MCF 10A (cell line): ENCODE measurements at regions not wholly inside any gene's neighbourhood (a gene's known extent, or its start where the extent isn't known, plus 50 kb on each side); places are given as distances from the start of the nearest gene placed in this dataset.

ENCODE experiments used
- BruUV-seq: library from RNA; stranded (reverse); fragments of 400-500 nt; replicated peaks from 2 replicates; lab custom pipeline; 2021; lab: Mats Ljungman, UMichigan
- CTCF ChIA-PET: fragments of 300-600 bp; sonication (Branson Sonifier 250); formaldehyde crosslinking; extraction: SDS; loops from one replicate; lab custom pipeline; 2021; ENCODE audit warnings: antibody characterized with exemption, inconsistent platforms; lab: Yijun Ruan, JAX
- POLR2A ChIA-PET: fragments of 300-600, 350-650 bp; sonication (Branson Sonifier 250); formaldehyde crosslinking; extraction: SDS; loops from one replicate; lab custom pipeline; 2020; ENCODE audit warnings: antibody characterized with exemption, inconsistent platforms; lab: Yijun Ruan, JAX
- DNase-seq: peaks from one replicate; pipeline ENCODE4 v3.0.0-alpha.2; 2018; ENCODE audit not compliant: unreplicated experiment
- H3K27ac Mint-ChIP-seq: one replicate; pipeline ENCODE4 v1.8.0; 2022; ENCODE audit warnings: mild to moderate bottlenecking, low read depth, mixed read lengths; ENCODE audit not compliant: unreplicated experiment
- H3K27me3 Mint-ChIP-seq: one replicate; pipeline ENCODE4 v1.8.0; 2022; ENCODE audit warnings: mixed read lengths; ENCODE audit not compliant: insufficient read depth, unreplicated experiment
- H3K36me3 Mint-ChIP-seq: one replicate; pipeline ENCODE4 v1.8.0; 2022; ENCODE audit warnings: mild to moderate bottlenecking, moderate library complexity, mixed read lengths; ENCODE audit not compliant: insufficient read depth, unreplicated experiment
- H3K4me1 Mint-ChIP-seq: one replicate; pipeline ENCODE4 v1.8.0; 2022; ENCODE audit warnings: mixed read lengths; ENCODE audit not compliant: insufficient read depth, unreplicated experiment
- H3K4me3 Mint-ChIP-seq: one replicate; pipeline ENCODE4 v1.8.0; 2022; ENCODE audit warnings: mild to moderate bottlenecking, moderate library complexity, mixed read lengths; ENCODE audit not compliant: unreplicated experiment
- H3K9me3 Mint-ChIP-seq: one replicate; pipeline ENCODE4 v1.8.0; 2022; ENCODE audit warnings: mixed read lengths; ENCODE audit not compliant: unreplicated experiment
- CTCF ChIP-seq: fragments of 200-600 bp; IDR thresholded peaks from one replicate; pipeline ENCODE4 v1.8.0; 2022; ENCODE audit warnings: antibody characterized with exemption, mild to moderate bottlenecking; ENCODE audit not compliant: unreplicated experiment
- intact Hi-C: fragments of 100-400 bp; cut with micrococcal nuclease; formaldehyde crosslinking; loops from 2 replicates; pipeline ENCODE4 v1.14.1; 2022

GRCh38 chr13:61261746-61262472 lies 153.7 kb downstream of the PCDH20 start:
- H3K27me3 Mint-ChIP-seq = peaks cover 15% of the 10 kb centered on the region
- no peaks in the 10 kb centered on the region for H3K36me3 Mint-ChIP-seq
- POLR2A ChIA-PET = no interaction called here
- H3K9me3 Mint-ChIP-seq = peaks cover 12% of the 10 kb centered on the region
- DNase-seq = no peak
- CTCF ChIA-PET = interaction anchor here (0.5 kb wide), 1 partner anchor 814 kb away, joined by 4 read pairs; no protein-coding TSS in a partner anchor
- intact Hi-C loops = no loop called here
- H3K4me1 Mint-ChIP-seq = no peaks in the 10 kb centered on the region
- BruUV-seq = no TSS peak
- no peak for TF ChIP-seq CTCF
- no peak overlapping the region for H3K4me3 Mint-ChIP-seq
- H3K27ac Mint-ChIP-seq = no peak overlapping the region

GRCh38 chr13:61258185-61258584 lies 157.5 kb downstream of the PCDH20 start:
- Mint-ChIP-seq H3K36me3 (no peaks in the 10 kb centered on the region), H3K4me1 (no peaks in the 10 kb centered on the region), H3K27me3 (peaks cover 16% of the 10 kb centered on the region), H3K27ac (no peak overlapping the region), H3K9me3 (peaks cover 16% of the 10 kb centered on the region), H3K4me3 (no peak overlapping the region)
- intact Hi-C loops = no loop called here
- ChIA-PET CTCF (interaction anchor here (0.6 kb wide), 1 partner anchor 313 kb away, joined by 3 read pairs; no protein-coding TSS in a partner anchor), POLR2A (no interaction called here)
- no TSS peak for BruUV-seq
- no peak for DNase-seq
- TF ChIP-seq CTCF = no peak

GRCh38 chr13:61255040-61255796 lies 160.4 kb downstream of the PCDH20 start:
- Mint-ChIP-seq H3K9me3 (peaks cover 25% of the 10 kb centered on the region), H3K4me1 (no peaks in the 10 kb centered on the region), H3K36me3 (no peaks in the 10 kb centered on the region), H3K27me3 (peaks cover 16% of the 10 kb centered on the region), H3K27ac (no peak overlapping the region), H3K4me3 (no peak overlapping the region)
- TF ChIP-seq CTCF = peak; percentile 14
- peak; percentile 41 for DNase-seq
- no TSS peak for BruUV-seq
- CTCF ChIA-PET = interaction anchor here (0.6 to 1.3 kb wide), 3 partner anchors 584 to 628 kb away, joined by 3 to 4 read pairs (median 3); no protein-coding TSS in a partner anchor
- POLR2A ChIA-PET = interaction anchor here (0.6 kb wide), 1 partner anchor 61 kb away, joined by 3 read pairs; no protein-coding TSS in a partner anchor
- intact Hi-C loops = loop anchor here (1.0 kb wide), 1 partner anchor 601 kb away; no protein-coding TSS in a partner anchor
